ENCODE measurements at regions not wholly inside any gene's neighbourhood (a gene's known extent, or its start where the extent isn't known, plus 50 kb on each side); places are given as distances from the start of the nearest gene placed in this dataset.

GRCh38 chr12:111045941-111046340 lies 125.6 kb upstream of the MYL2 start:
- TF ChIP-seq FOXK2 (IDR thresholded peaks at IDR 0.05) = no peak
- TF ChIP-seq PKNOX1 (IDR thresholded peaks at IDR 0.05) = no peak
- no peak for TF ChIP-seq ELF4 (IDR thresholded peaks at IDR 0.05)
- TF ChIP-seq BHLHE40 (IDR thresholded peaks at IDR 0.05; ENCODE audit: borderline replicate concordance) = no peak
- TF ChIP-seq SUZ12 (IDR thresholded peaks at IDR 0.05) = no peak
- TF ChIP-seq L3MBTL2 (conservative IDR thresholded peaks at IDR 0.05) = no peak
- TF ChIP-seq TARDBP (IDR thresholded peaks at IDR 0.05) = no peak
- no peak for TF ChIP-seq ARNT (IDR thresholded peaks at IDR 0.05)
- TF ChIP-seq LEF1 (IDR thresholded peaks at IDR 0.05; ENCODE audit: borderline replicate concordance) = no peak
- TF ChIP-seq ZNF384 (IDR thresholded peaks at IDR 0.05) = no peak
- TF ChIP-seq FOXM1 (IDR thresholded peaks at IDR 0.05; ENCODE audit: borderline replicate concordance) = no peak
- TF ChIP-seq SP1 (IDR thresholded peaks at IDR 0.05) = no peak
- TF ChIP-seq FOXA1 (IDR thresholded peaks at IDR 0.05) = no peak
- TF ChIP-seq HDGF (IDR thresholded peaks at IDR 0.05; ENCODE audit: borderline replicate concordance) = no peak
